CD1c-positive myeloid dendritic cell (primary cell): ENCODE measurements at regions not wholly inside any gene's neighbourhood (a gene's known extent, or its start where the extent isn't known, plus 50 kb on each side); places are given as distances from the start of the nearest gene placed in this dataset.
"Not testable (repeated sequence)": the region's sequence is repeated elsewhere in the genome, so short reads cannot be mapped to it uniquely, and the experiment has no call there.

ENCODE experiments used
- DNase-seq: peaks from one replicate; pipeline ENCODE4 v3.0.0-alpha.2; 2016; ENCODE audit errors: extremely low spot score

GRCh38 chr4:128688846-128689437, 120.6 kb upstream of the JADE1 start:
- no peak for DNase-seq

- no peak for DNase-seq
Observed at GRCh38 chr4:128688033-128688721, 121.3 kb upstream of the JADE1 start.

- DNase-seq: no peak
Observed at GRCh38 chr4:128686810-128687209, 122.7 kb upstream of the JADE1 start.

- DNase-seq: no peak
Observed at GRCh38 chr4:128686032-128686465, 123.5 kb upstream of the JADE1 start.

- no peak for DNase-seq
Observed at GRCh38 chr4:128684016-128684415, 125.5 kb upstream of the JADE1 start.

- no peak for DNase-seq
Observed at GRCh38 chr4:128682942-128683666, 126.4 kb upstream of the JADE1 start.

GRCh38 chr4:128676095-128676494, 133.4 kb upstream of the JADE1 start:
- no peak for DNase-seq

- no peak for DNase-seq
Observed at GRCh38 chr4:128675083-128675482, 134.4 kb upstream of the JADE1 start.

GRCh38 chr4:128673159-128673558, 136.3 kb upstream of the JADE1 start:
- DNase-seq: not testable (repeated sequence)

- not testable (repeated sequence) for DNase-seq
Observed at GRCh38 chr4:128672596-128672995, 136.9 kb upstream of the JADE1 start.

GRCh38 chr4:128670513-128670912, 139.0 kb upstream of the JADE1 start:
- DNase-seq: no peak

GRCh38 chr4:128668566-128668965, 140.9 kb upstream of the JADE1 start:
- no peak for DNase-seq

- no peak for DNase-seq
Observed at GRCh38 chr4:128665514-128665913, 144.0 kb upstream of the JADE1 start.

GRCh38 chr4:128663325-128663724, 146.2 kb upstream of the JADE1 start:
- no peak for DNase-seq

- no peak for DNase-seq
Observed at GRCh38 chr4:128661479-128661878, 148.0 kb upstream of the JADE1 start.

GRCh38 chr4:128660361-128661215, 148.9 kb upstream of the JADE1 start:
- no peak for DNase-seq

GRCh38 chr4:128658214-128658631, 151.3 kb upstream of the JADE1 start:
- no peak for DNase-seq

- DNase-seq: no peak
Observed at GRCh38 chr4:128657638-128658037, 151.9 kb upstream of the JADE1 start.

- no peak for DNase-seq
Observed at GRCh38 chr4:128654465-128654864, 155.0 kb upstream of the JADE1 start.

- DNase-seq: no peak
Observed at GRCh38 chr4:128653527-128654444, 155.7 kb upstream of the JADE1 start.
